ENCODE measurements at regions not wholly inside any gene's neighbourhood (a gene's known extent, or its start where the extent isn't known, plus 50 kb on each side); places are given as distances from the start of the nearest gene placed in this dataset.

DNA sequence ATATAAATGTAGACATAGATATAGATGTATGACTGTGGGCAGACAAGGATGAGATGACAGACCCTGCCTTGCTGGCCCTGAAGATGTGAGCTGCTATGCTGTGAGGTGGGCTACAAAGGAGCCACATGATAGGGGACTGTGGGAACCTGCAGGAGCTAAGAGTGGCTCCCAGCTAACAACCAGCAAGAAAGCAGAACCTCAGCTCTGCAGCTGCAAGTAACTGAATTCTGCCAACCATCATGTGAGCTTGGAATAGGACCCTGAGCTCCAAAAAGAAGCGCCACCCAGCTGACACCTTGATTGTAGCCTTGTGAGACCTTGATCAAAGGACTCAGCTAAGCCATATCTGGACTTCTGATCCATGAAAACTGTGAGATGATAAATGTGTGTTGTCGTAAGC is 123.3 kb upstream of the GRM7 start:
- no peak for DNase-seq (ENCODE audit: low spot score)
- peaks cover 8% of the 10 kb centered on the region for H3K9me3 Mint-ChIP-seq (ENCODE audit: unreplicated experiment)
- peaks cover 2% of the 10 kb centered on the region for H3K27me3 Mint-ChIP-seq (ENCODE audit: unreplicated experiment)
- H3K4me1 Mint-ChIP-seq (ENCODE audit: unreplicated experiment): peaks cover 2% of the 10 kb centered on the region
- H3K27ac Mint-ChIP-seq (ENCODE audit: unreplicated experiment): no peak overlapping the region
- no peaks in the 10 kb centered on the region for H3K36me3 Mint-ChIP-seq (ENCODE audit: low read depth, unreplicated experiment)
- no peak overlapping the region for H3K4me3 Mint-ChIP-seq (ENCODE audit: unreplicated experiment)
- no peak for TF ChIP-seq CTCF (IDR thresholded peaks at IDR 0.05; ENCODE audit: unreplicated experiment)

DNA sequence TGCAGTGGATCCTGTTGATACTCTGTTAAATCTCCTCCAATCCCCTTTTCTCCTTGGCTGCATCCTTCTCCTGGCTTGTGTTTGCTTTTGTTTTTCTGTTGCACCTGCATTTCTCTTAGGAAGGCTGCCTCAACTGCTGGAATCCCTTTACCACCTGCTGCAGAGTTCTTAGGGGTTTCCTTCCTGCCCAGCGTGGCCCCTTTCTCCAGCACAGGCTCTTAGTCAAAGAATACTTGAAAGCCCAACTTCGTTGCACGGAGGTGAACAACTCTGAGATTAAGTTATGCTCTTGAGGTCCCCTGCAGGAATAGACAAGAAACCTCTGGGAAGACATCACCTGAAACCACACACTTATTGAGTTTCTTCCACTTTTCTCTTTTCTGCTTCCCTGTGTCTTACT is 121.6 kb upstream of the GRM7 start:
- H3K4me3 Mint-ChIP-seq (ENCODE audit: unreplicated experiment): no peak overlapping the region
- H3K36me3 Mint-ChIP-seq (ENCODE audit: low read depth, unreplicated experiment): no peaks in the 10 kb centered on the region
- DNase-seq (ENCODE audit: low spot score): no peak
- no peak overlapping the region for H3K27ac Mint-ChIP-seq (ENCODE audit: unreplicated experiment)
- TF ChIP-seq CTCF (IDR thresholded peaks at IDR 0.05; ENCODE audit: unreplicated experiment): no peak
- H3K4me1 Mint-ChIP-seq (ENCODE audit: unreplicated experiment): peaks cover 2% of the 10 kb centered on the region
- H3K27me3 Mint-ChIP-seq (ENCODE audit: unreplicated experiment): peaks cover 2% of the 10 kb centered on the region
- H3K9me3 Mint-ChIP-seq (ENCODE audit: unreplicated experiment): peaks cover 4% of the 10 kb centered on the region

DNA sequence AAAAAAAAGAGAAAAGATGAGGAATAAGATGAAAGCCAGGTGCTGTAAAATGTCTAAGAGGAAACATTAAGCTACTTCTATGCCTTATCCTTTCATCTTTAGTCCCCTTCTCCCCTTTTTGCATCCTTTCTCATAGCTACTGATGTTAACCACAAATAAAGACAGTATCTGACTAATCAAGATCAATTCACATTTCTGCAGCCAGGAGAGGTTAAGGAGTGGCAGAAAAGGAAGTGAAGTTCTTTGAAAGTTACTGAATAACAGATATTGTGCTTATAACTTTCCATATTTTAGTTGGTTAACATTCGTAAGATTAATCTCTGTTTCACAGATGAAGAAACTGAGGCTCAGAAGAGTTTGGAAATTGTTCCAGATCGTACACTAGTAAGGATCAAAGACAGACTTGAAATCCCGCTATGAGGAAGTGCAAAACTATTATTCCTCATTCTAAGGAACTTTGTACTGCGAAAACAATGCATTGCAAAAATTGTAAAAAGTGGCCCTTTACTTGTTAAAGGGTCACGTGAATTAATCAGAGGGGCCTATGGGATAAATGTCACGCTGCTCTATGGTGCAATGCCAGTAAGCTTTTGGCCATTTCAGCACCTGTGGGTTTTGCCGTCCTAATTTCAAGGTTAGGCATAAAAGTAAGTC is 117.7 kb upstream of the GRM7 start:
- H3K9me3 Mint-ChIP-seq (ENCODE audit: unreplicated experiment): no peaks in the 10 kb centered on the region
- DNase-seq (ENCODE audit: low spot score): no peak
- no peak overlapping the region for H3K4me3 Mint-ChIP-seq (ENCODE audit: unreplicated experiment)
- peaks cover 2% of the 10 kb centered on the region for H3K27me3 Mint-ChIP-seq (ENCODE audit: unreplicated experiment)
- H3K27ac Mint-ChIP-seq (ENCODE audit: unreplicated experiment): no peak overlapping the region
- H3K36me3 Mint-ChIP-seq (ENCODE audit: low read depth, unreplicated experiment): no peaks in the 10 kb centered on the region
- TF ChIP-seq CTCF (IDR thresholded peaks at IDR 0.05; ENCODE audit: unreplicated experiment): no peak
- peaks cover 6% of the 10 kb centered on the region for H3K4me1 Mint-ChIP-seq (ENCODE audit: unreplicated experiment)

DNA sequence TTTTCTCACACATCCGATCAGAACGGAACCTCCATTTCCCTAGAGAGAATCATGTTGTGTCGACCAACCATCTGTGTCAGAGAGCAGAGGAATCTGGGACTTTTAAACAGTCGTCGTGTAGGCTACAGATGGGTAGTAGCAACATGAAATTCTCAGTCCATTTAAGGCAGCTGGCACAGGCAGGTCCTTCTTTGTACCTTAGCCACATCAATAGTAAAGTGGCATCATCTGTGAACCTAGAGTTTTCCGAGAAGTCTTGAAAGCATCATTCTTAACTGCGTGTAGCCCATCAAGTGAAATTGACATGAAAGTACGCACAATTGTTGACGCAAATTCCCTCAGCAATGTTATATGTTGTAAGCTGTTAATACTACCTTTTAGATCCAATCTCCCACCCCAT is 114.5 kb upstream of the GRM7 start:
- Mint-ChIP-seq H3K27ac (ENCODE audit: unreplicated experiment) (no peak overlapping the region), H3K36me3 (ENCODE audit: low read depth, unreplicated experiment) (no peaks in the 10 kb centered on the region), H3K4me1 (ENCODE audit: unreplicated experiment) (peaks cover 4% of the 10 kb centered on the region), H3K9me3 (ENCODE audit: unreplicated experiment) (no peaks in the 10 kb centered on the region), H3K27me3 (ENCODE audit: unreplicated experiment) (no peaks in the 10 kb centered on the region), H3K4me3 (ENCODE audit: unreplicated experiment) (no peak overlapping the region)
- TF ChIP-seq CTCF (IDR thresholded peaks at IDR 0.05; ENCODE audit: unreplicated experiment): no peak
- no peak for DNase-seq (ENCODE audit: low spot score)

DNA sequence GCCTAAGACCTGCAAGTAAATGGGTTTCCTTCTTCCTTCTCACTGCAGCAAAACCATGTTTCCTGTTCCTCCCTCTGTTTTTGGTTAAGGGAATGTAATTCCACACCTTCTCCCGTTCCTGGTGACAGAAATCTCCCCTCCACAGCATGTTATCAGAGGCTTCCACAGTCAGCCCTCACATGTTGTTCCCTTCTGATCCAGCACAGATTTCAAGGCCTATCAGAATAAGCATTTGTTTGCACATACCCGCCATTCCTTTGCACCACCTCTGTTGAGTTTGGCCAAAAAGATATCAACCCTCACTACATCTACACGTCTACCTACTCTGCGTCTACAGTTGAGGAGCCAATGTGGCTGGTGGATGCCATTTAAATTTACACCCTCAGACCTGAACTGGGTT is 113.9 kb upstream of the GRM7 start:
- Mint-ChIP-seq H3K9me3 (ENCODE audit: unreplicated experiment) (no peaks in the 10 kb centered on the region), H3K4me1 (ENCODE audit: unreplicated experiment) (peaks cover 4% of the 10 kb centered on the region), H3K36me3 (ENCODE audit: low read depth, unreplicated experiment) (no peaks in the 10 kb centered on the region), H3K27me3 (ENCODE audit: unreplicated experiment) (no peaks in the 10 kb centered on the region), H3K4me3 (ENCODE audit: unreplicated experiment) (no peak overlapping the region), H3K27ac (ENCODE audit: unreplicated experiment) (no peak overlapping the region)
- no peak for DNase-seq (ENCODE audit: low spot score)
- no peak for TF ChIP-seq CTCF (IDR thresholded peaks at IDR 0.05; ENCODE audit: unreplicated experiment)
